ENCODE measurements at regions not wholly inside any gene's neighbourhood (a gene's known extent, or its start where the extent isn't known, plus 50 kb on each side); places are given as distances from the start of the nearest gene placed in this dataset.

- TF ChIP-seq, protein P1, sequence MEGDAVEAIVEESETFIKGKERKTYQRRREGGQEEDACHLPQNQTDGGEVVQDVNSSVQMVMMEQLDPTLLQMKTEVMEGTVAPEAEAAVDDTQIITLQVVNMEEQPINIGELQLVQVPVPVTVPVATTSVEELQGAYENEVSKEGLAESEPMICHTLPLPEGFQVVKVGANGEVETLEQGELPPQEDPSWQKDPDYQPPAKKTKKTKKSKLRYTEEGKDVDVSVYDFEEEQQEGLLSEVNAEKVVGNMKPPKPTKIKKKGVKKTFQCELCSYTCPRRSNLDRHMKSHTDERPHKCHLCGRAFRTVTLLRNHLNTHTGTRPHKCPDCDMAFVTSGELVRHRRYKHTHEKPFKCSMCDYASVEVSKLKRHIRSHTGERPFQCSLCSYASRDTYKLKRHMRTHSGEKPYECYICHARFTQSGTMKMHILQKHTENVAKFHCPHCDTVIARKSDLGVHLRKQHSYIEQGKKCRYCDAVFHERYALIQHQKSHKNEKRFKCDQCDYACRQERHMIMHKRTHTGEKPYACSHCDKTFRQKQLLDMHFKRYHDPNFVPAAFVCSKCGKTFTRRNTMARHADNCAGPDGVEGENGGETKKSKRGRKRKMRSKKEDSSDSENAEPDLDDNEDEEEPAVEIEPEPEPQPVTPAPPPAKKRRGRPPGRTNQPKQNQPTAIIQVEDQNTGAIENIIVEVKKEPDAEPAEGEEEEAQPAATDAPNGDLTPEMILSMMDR (IDR thresholded peaks at IDR 0.05): no peak
- no peak for TF ChIP-seq POLR2A (IDR thresholded peaks at IDR 0.05)
Observed at GRCh38 chr4:132203618-132204017, 945.5 kb upstream of the PCDH10 start.

All from esophagus squamous epithelium (tissue), 4 donors.